NOMO-1 (cell line): ENCODE measurements at regions not wholly inside any gene's neighbourhood (a gene's known extent, or its start where the extent isn't known, plus 50 kb on each side); places are given as distances from the start of the nearest gene placed in this dataset.

Experiments used
- DNase-seq, 2 experiments: peaks; one replicate each; lab custom pipeline; 2025; ENCODE audit not compliant: unreplicated experiment in 2 of 2; lab: John Stamatoyannopoulos, UW

DNA sequence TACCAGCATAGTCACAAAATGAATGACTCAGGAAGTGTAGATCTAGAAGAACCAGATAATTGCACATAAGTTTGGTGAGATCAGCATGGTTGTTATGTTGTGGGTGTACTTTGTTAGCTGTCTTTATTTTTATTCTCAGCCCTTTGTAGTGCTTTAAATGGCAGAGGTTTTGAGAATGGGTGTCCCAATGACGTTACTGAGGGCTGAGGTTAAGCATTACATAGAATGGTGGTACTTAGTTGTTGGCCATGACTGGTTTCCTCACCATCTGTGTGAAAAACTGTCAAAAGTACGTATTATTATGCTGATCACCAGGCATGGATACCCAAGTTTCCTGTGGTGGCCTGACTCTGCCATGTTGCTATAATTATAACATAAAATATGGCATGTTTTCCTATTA lies 165.8 kb downstream of the UBE2E3 start:
- no peak for DNase-seq

DNA sequence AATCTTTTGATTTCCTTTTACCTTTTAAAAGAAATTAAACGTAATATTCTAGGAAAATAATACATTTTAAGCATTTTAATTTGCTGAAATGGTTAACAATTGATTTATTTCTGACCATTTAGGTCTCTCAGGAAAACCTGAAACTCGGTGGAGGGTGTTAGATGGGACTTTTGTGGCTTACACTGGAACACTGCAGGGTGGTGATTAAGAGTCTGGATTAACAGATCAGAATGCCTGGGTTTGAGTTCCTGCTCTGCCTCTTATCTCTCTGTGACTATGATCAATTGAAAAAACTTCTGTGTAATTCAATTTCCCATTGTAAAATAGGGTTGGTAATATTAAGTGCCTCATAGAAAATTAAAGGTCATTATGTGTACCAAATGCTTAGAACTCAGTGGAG lies 168.7 kb downstream of the UBE2E3 start:
- no peak for DNase-seq

DNA sequence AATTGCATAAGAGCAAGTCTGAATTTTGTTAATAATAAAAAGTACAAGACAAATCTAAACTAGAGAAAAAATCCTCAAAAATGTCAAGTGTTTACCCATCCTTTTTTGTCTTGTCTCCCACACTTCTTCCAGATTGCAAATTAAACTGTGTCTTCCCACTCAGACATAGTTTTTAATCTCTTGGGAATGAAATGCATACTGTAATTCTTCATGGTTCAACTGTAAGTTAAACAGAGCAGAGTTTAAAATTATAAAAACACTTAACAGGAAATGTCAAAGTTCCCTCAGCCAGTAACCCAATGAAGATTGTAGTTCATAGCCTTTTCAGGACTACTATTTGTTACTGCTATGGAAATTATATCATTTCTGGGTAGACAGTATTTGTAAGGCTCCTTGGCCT lies 171.8 kb downstream of the UBE2E3 start:
- no peak for DNase-seq

DNA sequence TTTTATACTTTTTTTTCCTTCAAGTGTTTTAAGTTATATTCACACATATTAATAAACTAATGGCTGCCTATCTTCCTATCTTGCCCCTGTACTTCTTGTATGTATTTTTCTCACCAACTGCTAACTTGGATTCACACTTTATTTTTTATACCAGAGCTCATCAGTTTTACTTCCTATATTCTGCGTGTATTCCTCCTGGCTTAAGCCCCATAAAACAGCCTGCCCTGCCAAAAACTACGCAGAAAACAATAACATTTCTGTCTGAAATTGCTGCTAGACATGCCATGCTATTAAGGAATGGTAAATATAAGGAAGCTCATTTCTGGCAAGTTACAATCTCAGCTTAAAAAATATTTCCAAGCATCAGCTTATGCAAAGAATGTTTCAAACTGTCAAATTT lies 172.3 kb downstream of the UBE2E3 start:
- DNase-seq, result peak in 1 of 2 experiments; percentile 30

DNA sequence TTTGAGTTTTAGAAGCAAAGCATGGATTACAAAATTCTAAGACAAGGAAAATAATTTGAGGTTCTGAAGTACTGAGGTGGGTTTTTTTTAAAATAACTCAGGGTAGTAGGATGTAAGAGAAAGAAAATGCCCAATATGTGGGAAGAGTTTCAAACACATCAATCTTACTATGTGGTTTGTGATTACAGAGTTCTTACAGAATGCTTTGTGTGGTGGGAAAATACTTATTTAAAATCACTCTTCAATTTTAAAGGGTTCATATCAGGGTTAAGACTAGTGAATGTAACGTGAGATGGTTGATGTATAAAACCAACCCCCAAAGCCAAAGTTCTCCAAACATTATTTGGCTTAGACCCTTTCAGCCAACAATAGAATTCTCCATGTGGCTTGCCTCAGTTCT lies 173.5 kb downstream of the UBE2E3 start:
- DNase-seq, result no peak

DNA sequence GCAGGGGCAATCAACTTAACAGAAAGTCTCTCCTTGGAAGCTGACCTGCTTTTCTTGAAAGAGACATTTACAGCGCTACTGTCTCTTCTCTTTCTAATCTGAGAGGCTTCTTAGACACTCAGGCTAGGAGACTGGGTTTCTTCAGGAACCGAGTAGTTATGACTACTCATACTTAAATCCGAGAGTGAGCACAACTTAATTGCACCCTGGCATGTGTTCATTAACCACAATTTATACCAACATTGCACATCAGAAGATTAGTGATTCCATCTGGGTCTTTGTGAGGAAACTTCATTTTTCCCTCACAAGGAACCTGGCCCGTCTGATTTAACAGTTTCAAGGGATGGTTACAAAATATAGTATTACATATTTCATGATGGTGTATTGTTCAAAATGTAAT lies 176.9 kb downstream of the UBE2E3 start:
- no peak for DNase-seq

DNA sequence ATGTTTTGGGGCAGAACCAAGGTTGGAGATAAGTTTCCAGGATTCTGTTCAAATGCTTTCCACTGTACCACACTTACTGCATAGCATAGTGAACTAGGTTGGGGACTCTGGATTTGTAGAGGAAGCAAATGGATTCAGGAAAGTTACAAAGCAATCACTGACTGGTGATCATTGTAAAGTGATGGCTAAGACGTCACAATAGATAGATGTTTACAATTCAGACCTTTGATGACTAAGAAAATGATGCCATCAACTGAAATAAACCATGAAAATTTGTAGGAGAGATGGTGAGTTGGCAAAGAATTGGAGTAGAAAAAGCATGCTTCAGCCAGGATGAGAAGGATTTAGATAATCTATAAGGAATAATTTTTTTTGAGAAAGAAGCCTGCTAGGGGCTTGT lies 178.0 kb downstream of the UBE2E3 start:
- DNase-seq, result no peak

DNA sequence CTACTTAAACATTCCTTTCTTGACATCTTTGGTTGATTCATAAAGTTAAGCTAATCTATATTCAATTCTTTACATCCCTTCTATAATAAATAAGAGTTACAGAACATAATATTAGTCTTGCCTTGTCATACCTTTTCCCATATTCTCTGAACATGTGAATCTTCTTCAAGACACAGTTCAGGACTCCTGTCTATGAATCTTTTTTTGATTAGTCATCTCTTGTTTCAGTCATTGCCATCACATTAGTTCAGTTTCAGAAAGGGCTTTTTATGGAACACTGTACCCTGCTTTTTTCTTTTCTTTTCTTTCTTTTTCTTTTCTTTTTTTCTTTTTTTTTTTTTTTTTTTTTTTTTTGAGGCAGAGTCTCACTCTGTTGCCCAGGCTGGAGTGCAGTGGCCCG lies 181.2 kb downstream of the UBE2E3 start:
- DNase-seq, result no peak

DNA sequence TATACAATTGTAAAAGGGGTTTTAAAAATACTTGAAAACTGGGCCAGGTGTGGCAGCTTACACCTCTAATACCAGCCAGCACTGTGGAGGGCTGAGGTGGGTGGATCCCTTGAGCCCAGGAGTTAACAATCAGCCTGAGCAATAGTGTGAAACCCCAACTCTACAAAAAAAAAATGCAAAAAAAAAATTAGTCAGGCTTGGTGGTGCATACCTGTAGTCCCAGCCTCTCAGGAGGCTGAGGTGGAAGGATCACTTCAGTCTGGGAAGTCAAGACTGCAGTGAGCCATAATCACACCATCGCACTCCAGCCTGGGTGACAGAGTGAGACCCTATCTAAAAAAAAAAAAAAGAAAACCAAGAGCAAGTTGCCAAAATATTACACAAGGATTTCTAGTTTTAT lies 182.7 kb downstream of the UBE2E3 start:
- DNase-seq, result peak in 1 of 2 experiments; percentile 13

DNA sequence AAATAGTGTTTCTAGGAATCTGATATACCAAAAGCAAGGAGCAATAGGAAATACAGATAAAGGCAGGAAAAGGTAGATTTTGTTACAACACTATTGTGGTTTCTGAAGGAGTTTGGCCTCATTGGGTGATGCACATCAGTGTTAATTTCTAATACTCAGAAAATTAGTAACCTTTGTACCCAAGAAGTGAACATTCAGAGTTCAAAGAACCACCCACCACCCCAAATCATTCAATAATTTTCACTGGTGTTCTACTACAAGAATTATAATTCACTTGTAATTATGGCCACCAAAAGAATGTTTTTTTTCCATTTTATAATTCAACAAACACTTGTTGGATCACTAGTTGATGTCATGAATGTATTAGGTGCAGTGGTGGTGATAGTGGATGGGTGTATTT lies 183.3 kb downstream of the UBE2E3 start:
- no peak for DNase-seq

DNA sequence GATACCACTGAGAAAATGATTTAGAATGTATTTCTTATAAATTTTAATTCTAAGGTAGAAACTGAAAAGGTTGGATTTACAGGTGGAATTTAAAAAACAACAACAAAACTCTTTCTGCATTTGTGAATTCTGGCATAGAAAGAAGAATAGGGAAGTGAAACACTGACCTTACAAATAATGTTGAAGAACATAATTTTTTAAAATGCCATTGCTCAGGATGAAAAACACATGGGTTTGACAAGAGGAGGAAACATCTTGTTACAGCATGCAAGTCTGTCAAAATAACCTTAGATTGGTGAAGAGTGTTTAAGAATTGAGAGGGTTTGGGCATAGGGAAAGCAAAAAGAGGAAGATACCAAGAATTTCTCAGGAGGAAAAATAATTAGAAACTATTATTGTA lies 184.3 kb downstream of the UBE2E3 start:
- DNase-seq, result peak; percentile 70 to 91

DNA sequence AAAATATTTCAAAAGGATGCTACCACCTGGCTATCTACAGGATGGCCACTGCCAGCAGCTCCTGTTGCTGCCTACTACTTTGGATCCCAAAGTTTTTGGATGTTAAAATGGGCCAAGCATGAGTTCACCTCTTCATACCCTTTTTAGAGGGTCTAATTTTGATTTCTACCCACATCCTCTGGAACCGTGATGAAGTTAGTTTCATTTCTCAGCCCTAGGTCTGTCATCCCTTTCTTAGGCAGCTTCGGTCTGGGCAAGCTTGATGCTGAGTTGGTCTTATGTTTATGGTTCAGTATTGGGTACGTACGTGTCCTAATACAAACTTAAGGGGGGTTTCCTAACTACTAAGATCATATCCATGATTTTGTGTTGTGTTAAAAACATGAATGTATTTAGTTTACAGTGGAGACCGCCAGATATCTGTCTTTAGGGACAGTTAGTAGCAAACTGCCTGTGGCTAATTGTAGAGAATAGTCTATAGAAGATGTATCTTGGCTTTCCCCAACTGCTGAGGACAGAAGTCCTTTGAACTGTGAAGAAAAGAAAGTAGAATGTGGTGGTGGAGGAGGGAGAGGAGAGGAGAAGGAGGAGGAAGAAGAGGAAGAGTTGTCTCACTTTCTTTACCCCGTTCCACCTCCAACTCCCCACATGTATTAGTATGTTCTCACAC lies 184.9 kb downstream of the UBE2E3 start:
- DNase-seq, result peak in 1 of 2 experiments; percentile 40

DNA sequence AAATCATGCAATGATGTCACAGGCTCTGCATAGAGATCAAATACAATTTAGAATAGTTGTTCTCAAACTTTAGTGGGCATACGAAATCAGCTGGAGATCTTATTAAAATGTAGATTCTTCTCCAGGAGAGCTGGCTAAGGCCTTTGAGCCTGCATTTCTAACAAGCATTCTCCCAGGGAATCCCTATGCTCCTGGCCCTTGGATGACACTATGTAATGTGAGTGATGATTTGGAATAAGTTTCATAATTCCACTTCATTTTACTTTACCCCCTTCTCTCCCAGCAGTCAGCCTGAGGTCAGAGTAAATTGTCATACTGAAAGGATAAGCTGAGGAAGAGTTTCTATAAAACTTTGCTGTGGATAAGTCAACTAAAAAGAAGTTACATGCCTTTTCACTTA lies 189.1 kb downstream of the UBE2E3 start:
- DNase-seq, result no peak

DNA sequence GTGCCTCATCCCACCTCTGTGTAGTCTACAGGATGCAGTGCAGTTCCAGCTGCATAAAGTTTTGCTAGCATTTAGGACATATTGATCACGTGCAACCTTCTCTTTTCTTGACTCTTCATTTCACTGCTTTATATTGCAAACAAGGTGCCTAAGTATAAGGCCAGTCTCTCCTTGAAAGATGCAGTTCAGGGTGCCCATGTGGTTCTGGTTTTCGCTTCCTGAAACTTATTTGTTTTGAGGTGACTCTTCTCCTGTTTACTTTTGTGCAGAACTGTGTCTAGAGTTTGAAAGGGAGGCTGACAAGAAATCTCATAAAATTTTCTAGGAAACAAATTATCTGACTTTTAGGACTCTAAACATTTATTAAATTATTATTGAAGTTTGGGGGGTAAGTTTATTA lies 189.9 kb downstream of the UBE2E3 start:
- DNase-seq, result no peak

DNA sequence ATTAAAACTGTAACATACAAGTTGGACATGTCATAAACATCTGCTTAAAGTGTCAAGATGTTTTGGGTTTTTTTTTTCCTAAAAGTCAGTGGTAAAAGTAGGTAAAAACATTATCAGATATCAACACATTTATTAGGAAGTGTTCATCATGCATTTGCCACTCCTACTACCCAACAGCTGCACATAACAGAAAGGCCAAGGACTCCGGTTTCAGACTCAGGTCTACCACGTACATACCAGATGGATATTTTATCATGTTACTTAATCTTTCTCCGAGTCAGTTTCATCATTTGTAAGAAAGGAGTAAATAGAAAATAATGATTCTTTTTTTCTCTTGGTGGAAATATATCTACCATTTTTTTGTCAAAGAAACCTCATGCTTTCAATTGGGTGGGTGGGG lies 192.3 kb downstream of the UBE2E3 start:
- DNase-seq, result no peak

DNA sequence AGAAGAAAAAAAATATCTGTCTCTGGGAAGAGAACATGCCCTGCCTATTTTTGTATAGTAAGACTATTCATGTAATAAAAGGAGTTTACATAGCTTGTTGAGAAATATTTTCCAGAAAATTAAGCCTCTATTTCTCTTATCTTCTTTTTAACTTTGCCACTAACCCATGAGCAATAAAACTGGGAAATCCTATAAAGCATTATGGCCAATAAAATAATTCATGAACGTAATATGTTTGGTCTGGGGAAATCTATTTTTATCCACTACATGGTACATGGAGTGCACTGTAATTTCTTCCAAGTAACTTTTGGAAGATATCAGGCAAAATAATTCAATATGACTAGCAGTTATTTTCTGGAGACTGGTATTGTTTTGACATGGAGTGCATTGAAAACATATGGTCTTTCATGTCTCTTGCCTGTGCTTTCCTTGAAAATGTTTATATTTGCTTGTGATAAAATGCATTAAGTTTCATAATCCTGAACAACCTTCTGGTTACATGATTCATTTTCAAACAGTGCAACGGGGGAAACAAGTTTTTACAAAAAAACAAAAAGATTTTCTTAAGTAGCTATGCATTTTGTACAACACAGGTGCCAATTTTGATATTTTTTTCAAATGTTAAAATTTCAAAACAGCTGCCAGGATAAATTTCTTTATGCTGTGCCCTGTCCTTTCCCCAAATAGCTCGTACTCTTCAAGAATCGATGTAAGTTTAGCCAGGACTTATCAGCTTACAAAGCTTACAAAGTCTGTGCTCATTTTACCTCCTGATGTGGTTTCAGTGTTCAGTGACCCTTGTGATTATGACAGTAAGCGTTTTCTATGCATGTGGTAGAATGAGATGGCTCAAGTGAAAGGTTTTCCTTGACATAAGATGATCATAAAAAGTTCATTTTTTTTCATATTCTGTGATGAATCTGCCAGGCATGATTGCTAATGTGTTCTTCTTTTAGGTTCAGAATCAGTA lies 194.5 kb downstream of the UBE2E3 start:
- DNase-seq, result no peak

DNA sequence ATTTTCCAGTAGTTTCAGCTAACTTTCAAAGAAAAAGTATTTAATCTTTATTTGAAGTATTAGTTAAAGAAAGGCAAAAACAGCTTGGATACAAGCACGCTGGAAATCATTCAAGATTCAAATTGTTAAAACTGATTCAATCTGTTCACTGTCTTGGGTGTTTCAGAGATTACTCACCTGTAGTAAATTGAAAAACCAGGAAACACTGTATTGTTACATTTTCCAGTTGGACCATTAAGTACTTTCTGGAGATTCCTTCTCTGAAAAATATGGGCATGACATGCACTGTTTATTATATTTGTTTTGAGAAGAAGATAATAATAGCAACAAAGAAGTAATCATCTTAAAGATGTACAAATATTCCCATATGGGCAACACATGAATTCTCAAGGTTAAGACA lies 196.1 kb downstream of the UBE2E3 start:
- no peak for DNase-seq

DNA sequence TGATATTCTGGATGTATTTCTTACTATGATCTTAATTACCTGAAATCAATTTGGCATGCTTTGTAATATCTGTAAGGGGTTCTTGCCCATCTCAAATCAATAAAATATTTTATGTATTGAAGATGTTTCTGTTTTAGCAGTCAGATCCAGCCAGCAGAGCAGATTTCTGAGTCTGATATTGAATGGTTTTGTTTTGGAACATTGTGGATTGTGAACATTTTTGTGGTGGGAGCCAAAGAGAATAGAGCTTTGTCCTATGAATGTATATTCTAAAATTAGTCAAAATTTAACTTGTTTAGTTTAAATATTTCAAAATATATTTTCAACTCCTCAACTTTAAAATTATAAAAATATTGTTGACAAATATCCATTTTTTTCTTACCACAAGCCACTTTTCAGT lies 197.0 kb downstream of the UBE2E3 start:
- no peak for DNase-seq

DNA sequence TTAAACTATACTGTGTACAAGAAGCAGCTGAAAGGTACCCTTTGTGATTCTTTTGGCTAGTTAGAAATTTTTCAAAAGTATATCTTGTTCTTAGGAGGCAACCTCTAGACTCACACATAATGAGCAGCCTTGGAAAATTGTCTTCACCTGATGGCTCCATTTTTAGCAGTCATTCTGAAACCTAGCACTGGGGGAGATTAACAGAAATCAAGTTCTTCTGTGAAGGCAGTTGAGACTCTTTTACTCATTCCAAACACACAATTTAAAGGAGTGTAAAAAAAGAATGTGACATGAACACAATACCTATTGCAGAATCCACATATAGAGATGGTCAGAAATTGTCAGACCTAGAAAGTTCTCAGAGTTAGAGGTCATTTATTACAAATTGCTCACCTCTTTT lies 197.7 kb downstream of the UBE2E3 start:
- DNase-seq, result no peak

DNA sequence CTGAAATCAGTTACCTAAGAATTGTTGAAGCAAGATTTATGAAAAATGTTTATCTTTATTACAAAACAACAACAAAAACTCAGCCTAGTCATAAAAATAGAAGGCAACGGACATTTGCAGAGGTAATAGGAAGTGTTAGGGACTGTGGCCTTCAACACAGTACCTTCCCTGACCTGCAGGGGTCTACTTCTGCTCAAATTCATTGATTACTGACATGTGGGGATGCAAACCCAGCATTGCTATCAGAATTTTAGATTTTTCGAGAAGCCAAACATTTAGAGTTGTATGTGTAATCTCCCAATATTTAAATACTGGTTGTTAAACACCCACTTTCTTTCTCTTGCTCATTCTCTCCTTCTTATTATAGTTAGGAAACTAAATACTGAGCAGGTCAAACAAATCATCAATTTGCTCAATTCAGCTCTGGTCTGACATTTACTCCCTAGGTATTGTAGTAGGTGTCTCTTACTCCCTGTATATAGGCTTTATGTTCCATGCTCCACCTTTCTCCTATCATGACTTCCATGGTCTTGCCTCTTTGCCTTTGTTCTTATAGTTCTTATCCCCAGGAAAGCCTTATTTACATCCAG lies 198.5 kb downstream of the UBE2E3 start:
- DNase-seq, result peak in 1 of 2 experiments; percentile 44

DNA sequence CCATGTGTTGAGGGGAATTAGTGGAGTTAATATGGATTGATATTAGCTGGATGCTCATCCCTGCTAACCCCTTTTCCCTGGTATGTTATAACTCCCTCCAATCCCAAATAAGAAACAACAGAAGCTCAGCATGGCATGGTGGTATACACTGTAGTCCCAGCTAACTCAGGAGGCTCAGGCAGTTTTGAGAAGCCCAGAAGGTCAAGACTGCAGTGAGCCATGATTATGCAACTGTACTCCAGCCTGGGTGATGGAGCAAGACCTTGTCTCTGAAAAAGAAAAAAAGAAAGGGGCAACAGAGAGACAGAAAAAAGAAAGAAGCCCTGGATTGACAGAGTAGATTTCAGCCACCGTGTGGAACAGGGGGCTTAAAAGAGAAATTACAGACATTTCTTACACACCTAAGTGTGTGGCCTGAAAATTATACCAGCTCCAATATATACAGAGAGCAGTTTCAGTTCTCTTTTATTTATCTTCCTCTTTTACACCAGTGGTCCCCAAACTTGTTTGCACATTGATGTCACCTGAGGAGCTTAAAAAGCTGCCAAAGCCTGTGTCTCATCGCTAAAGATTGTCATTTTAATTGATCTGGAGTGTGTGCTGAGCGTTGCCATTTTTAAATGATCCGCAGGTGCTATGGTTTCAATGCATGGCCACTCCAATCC lies 203.6 kb downstream of the UBE2E3 start:
- DNase-seq, result peak; percentile 72 to 85
